Tibial nerve (tissue), 4 donors: ENCODE measurements at regions not wholly inside any gene's neighbourhood (a gene's known extent, or its start where the extent isn't known, plus 50 kb on each side); places are given as distances from the start of the nearest gene placed in this dataset.

Experiments
- DNase-seq, 2 donors: peaks; one replicate each; pipeline ENCODE4 v3.0.0-alpha.2; 2019; ENCODE audit warnings: low spot score in 2 of 2
- H3K27ac ChIP-seq, 4 donors: fragments of 200-600 bp; sonication (generic) in 3 of 4; one replicate each; pipeline ENCODE4 v1.5.1; 2017 to 2019; ENCODE audit warnings: mild to moderate bottlenecking in 1 of 4
- H3K27me3 ChIP-seq, 2 donors: fragments of 200-600 bp; sonication (generic) in 1 of 2; one replicate each; pipeline versions ENCODE4 v1.5.1 to v1.6.0; 2017 to 2019
- H3K36me3 ChIP-seq, 3 donors: fragments of 200-600 bp; sonication (generic); one replicate each; pipeline ENCODE4 v1.5.1; 2018 to 2019
- H3K4me1 ChIP-seq, 4 donors: fragments of 200-600 bp; sonication (generic) in 3 of 4; one replicate each; pipeline ENCODE4 v1.5.1; 2017 to 2019
- H3K4me3 ChIP-seq, 4 donors: fragments of 200-600 bp; sonication (generic) in 3 of 4; one replicate each; pipeline ENCODE4 v1.5.1; 2017 to 2019; ENCODE audit warnings: mild to moderate bottlenecking in 1 of 4, moderate library complexity in 1 of 4
- H3K9me3 ChIP-seq, 4 donors: fragments of 200-600 bp; sonication (generic) in 3 of 4; one replicate each; pipeline ENCODE4 v1.5.1; 2017 to 2019
- EP300 ChIP-seq, 2 donors: sonication (generic); formaldehyde crosslinking; IDR thresholded peaks; one replicate each; pipeline ENCODE4 v1.6.1; 2017; ENCODE audit warnings: antibody characterized with exemption in 2 of 2, mild to moderate bottlenecking in 1 of 2
- POLR2A ChIP-seq, 2 donors: fragments of 450-650 bp; IDR thresholded peaks; one replicate each; pipeline ENCODE4 v1.6.1; 2017; ENCODE audit warnings: antibody characterized with exemption in 2 of 2, mild to moderate bottlenecking in 2 of 2, moderate library complexity in 2 of 2
- WGBS, 2 donors: methylation state at CpG; one replicate each; pipeline ENCODE4 v1.1.5; 2018; 5-methylcytosine and 5-hydroxymethylcytosine counted together
- TF ChIP-seq, protein P1 (sequence below), 5 experiments: fragments of 200-600 bp in 3 of 5; fragments of 450-650 bp in 2 of 5; sonication (generic) in 3 of 5; IDR thresholded peaks; one replicate each; pipeline ENCODE4 v1.5.1; 2016 to 2019; ENCODE audit warnings: antibody characterized with exemption in 5 of 5, mild to moderate bottlenecking in 3 of 5, moderate library complexity in 2 of 5

DNA sequence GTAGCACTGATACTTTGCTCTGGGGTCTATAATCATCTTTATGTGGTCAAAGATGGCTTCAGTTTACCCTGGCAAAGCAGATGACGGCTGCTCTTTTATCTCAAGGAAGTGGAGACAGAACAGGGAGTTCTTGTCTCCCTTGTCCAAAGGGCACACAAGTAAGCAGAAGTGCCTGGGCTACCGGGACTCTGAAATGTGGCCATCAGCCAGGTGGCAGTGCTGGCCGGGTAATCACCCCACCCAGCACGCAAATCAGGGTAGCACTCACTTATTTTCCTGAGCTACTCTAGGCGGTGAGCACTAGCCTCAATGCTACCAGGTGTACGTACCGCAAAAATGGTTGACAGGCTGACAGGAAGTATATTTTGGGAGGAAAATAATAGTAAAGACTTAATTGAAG, 119.7 kb upstream of the ETAA1 start:
- Histone ChIP-seq H3K27ac (no peak overlapping the region), H3K4me3 (no peak overlapping the region), H3K9me3 (no peaks in the 10 kb centered on the region), H3K36me3 (no peaks in the 10 kb centered on the region), H3K4me1 (no peaks in the 10 kb centered on the region), H3K27me3 (no peaks in the 10 kb centered on the region)
- TF ChIP-seq EP300 (IDR thresholded peaks at IDR 0.05) (no peak), POLR2A (IDR thresholded peaks at IDR 0.05) (no peak)
- TF ChIP-seq, protein P1, sequence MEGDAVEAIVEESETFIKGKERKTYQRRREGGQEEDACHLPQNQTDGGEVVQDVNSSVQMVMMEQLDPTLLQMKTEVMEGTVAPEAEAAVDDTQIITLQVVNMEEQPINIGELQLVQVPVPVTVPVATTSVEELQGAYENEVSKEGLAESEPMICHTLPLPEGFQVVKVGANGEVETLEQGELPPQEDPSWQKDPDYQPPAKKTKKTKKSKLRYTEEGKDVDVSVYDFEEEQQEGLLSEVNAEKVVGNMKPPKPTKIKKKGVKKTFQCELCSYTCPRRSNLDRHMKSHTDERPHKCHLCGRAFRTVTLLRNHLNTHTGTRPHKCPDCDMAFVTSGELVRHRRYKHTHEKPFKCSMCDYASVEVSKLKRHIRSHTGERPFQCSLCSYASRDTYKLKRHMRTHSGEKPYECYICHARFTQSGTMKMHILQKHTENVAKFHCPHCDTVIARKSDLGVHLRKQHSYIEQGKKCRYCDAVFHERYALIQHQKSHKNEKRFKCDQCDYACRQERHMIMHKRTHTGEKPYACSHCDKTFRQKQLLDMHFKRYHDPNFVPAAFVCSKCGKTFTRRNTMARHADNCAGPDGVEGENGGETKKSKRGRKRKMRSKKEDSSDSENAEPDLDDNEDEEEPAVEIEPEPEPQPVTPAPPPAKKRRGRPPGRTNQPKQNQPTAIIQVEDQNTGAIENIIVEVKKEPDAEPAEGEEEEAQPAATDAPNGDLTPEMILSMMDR (IDR thresholded peaks at IDR 0.05): no peak
- 70 to 72% methylated on average over 7 of the region's 7 CpGs for WGBS, 2 donors
- DNase-seq: no peak

DNA sequence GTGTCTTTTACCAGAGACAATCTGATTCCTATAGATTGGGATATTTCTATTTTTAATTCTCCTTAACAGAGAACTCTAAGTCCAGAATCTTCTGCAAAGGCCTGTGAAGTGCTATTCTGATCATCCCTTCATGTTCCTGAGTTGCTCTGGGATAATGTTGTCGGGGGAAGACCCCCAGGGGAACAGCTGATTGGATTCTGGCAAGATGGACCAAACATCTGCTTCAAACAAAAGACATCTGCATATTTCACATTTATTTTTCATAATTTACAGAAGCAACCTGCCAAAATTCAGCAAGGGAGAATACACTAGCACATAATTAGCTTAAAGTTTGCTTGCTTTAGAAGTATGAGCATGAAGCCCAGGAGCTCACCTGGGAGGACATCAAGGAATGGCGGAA, 116.0 kb upstream of the ETAA1 start:
- no peak overlapping the region for H3K27ac ChIP-seq
- H3K27me3 ChIP-seq: no peaks in the 10 kb centered on the region
- TF ChIP-seq POLR2A (IDR thresholded peaks at IDR 0.05) (no peak), EP300 (IDR thresholded peaks at IDR 0.05) (no peak)
- TF ChIP-seq, protein P1 (IDR thresholded peaks at IDR 0.05): no peak
- no peaks in the 10 kb centered on the region for H3K9me3 ChIP-seq
- 67 to 68% methylated on average over 2 of the region's 2 CpGs for WGBS, 2 donors
- no peaks in the 10 kb centered on the region for H3K4me1 ChIP-seq
- no peak overlapping the region for H3K4me3 ChIP-seq
- no peak for DNase-seq
- H3K36me3 ChIP-seq: no peaks in the 10 kb centered on the region

DNA sequence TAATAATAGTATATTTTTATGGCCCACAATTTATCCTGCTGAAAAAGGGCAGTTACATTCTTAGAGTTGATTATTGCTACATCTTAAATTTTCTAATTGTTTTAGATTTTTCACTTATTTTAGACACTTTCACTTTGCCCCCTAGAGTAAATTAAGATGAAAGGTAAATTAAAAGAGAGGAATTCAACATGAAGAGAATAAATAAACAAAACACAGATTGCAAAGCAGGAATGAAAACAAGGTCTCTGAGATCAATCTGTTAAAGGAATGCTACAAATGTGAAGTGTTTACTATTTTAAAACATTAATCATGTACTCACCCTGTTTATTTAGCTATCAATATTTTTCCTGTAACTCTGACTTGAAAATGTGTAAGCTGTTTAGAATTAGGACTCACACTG, 113.5 kb upstream of the ETAA1 start:
- DNase-seq: no peak
- no peaks in the 10 kb centered on the region for H3K4me1 ChIP-seq
- no peaks in the 10 kb centered on the region for H3K36me3 ChIP-seq
- H3K27ac ChIP-seq: no peak overlapping the region
- no peak overlapping the region for H3K4me3 ChIP-seq
- H3K9me3 ChIP-seq: no peaks in the 10 kb centered on the region
- no peaks in the 10 kb centered on the region for H3K27me3 ChIP-seq
- TF ChIP-seq POLR2A (IDR thresholded peaks at IDR 0.05) (no peak), EP300 (IDR thresholded peaks at IDR 0.05) (no peak)
- TF ChIP-seq, protein P1 (IDR thresholded peaks at IDR 0.05): no peak

DNA sequence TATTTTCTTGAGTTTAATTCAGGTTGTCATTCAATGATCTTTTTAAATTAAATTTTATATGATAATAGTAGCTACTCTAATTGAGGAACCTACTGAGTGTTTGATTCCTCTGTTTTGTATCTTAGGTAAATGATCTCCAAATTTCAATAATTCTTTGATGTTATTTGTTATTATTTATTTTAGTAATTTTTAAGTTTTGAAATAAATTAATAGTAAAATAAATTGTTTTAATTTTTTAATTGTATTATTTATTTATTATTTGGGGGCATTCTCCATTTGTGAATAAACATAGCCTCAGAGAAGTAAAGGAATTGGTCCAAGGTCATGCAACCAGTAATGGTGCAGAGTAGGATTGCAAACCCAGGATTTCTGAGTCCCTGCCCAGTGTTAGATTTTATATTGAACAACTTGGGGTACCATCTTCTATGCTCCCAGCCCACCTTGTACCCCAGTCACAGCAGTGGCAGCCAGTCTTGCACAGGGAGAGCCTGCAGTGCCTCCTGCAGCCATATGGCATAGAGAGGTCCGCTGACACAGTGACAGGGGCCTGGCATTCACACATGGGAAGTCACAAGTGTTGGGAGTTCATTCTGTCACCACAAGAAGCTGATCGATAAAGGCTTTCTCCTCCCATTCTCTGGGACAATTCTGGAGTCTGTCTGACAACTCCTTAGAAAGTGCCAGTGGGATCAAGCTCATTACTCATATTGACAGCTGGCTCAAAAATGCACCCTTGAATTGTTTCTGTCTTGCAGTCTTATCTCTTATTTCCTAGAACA, 110.0 kb upstream of the ETAA1 start:
- Histone ChIP-seq H3K4me1 (no peaks in the 10 kb centered on the region), H3K27ac (no peak overlapping the region), H3K27me3 (no peaks in the 10 kb centered on the region), H3K9me3 (no peaks in the 10 kb centered on the region), H3K4me3 (no peak overlapping the region), H3K36me3 (no peaks in the 10 kb centered on the region)
- no peak for TF ChIP-seq EP300 (IDR thresholded peaks at IDR 0.05)
- TF ChIP-seq, protein P1 (IDR thresholded peaks at IDR 0.05): no peak
- no peak for TF ChIP-seq POLR2A (IDR thresholded peaks at IDR 0.05)
- DNase-seq: no peak
- whole genome bisulfite sequencing, 2 donors: 20 to 68% methylated on average over 2 of the region's 2 CpGs

DNA sequence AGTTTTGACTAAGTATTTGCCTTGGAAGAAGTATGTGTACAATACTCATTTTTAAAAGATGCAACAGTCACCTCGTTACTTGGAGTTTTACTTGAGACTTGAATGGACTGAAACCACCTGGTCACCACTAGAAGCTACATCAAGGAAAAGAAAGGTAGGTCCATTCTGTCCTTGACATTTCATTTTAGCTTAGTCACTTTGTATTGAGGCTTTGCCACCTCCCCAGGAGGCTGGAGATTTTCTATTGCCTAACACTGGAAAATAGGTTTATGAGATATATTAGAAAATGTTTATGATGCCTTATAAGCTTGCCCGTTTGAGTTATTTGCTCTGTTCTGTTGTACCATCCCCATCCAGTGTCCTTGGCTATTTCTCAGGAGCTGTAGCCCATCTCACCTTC, 107.9 kb upstream of the ETAA1 start:
- TF ChIP-seq, protein P1 (IDR thresholded peaks at IDR 0.05): no peak
- no peak for TF ChIP-seq POLR2A (IDR thresholded peaks at IDR 0.05)
- TF ChIP-seq EP300 (IDR thresholded peaks at IDR 0.05): no peak
- no peak for DNase-seq
- Histone ChIP-seq H3K9me3 (no peaks in the 10 kb centered on the region), H3K4me3 (no peak overlapping the region), H3K4me1 (no peaks in the 10 kb centered on the region), H3K27ac (no peak overlapping the region), H3K27me3 (no peaks in the 10 kb centered on the region), H3K36me3 (no peaks in the 10 kb centered on the region)
- 82 to 85% methylated on average over 2 of the region's 2 CpGs for WGBS, 2 donors
